ENCODE measurements at regions not wholly inside any gene's neighbourhood (a gene's known extent, or its start where the extent isn't known, plus 50 kb on each side); places are given as distances from the start of the nearest gene placed in this dataset.
A peak's percentile ranks its signal among the peaks of the same experiment; 100 is the strongest.

- no peak overlapping the region for H3K27ac Mint-ChIP-seq
- intact Hi-C loops (cut with micrococcal nuclease), result loop anchor here (5.0 to 10.0 kb wide), 3 partner anchors 91 to 626 kb away; no protein-coding TSS in a partner anchor
- no peaks in the 10 kb centered on the region for H3K9me3 Mint-ChIP-seq
- no peak overlapping the region for H3K4me3 Mint-ChIP-seq
- no peaks in the 10 kb centered on the region for H3K36me3 Mint-ChIP-seq (ENCODE audit: low read depth)
- H3K27me3 Mint-ChIP-seq, result peaks cover 3% of the 10 kb centered on the region
- peaks cover 22% of the 10 kb centered on the region for H3K4me1 Mint-ChIP-seq (ENCODE audit: low read depth)
Observed at GRCh38 chr2:42856106-42856860, 63.9 kb upstream of the HAAO start.

- H3K4me1 Mint-ChIP-seq (ENCODE audit: low read depth), result peaks cover 15% of the 10 kb centered on the region
- peaks cover 3% of the 10 kb centered on the region for H3K27me3 Mint-ChIP-seq
- no peaks in the 10 kb centered on the region for H3K36me3 Mint-ChIP-seq (ENCODE audit: low read depth)
- no peaks in the 10 kb centered on the region for H3K9me3 Mint-ChIP-seq
- H3K4me3 Mint-ChIP-seq, result no peak overlapping the region
- intact Hi-C loops (cut with micrococcal nuclease), result loop anchor here (5.0 to 10.0 kb wide), 3 partner anchors 92 to 627 kb away; no protein-coding TSS in a partner anchor
- no peak overlapping the region for H3K27ac Mint-ChIP-seq
Observed at GRCh38 chr2:42855221-42855970, 63.0 kb upstream of the HAAO start.

- no peaks in the 10 kb centered on the region for H3K9me3 Mint-ChIP-seq
- intact Hi-C loops (cut with micrococcal nuclease), result loop anchor here (10.0 kb wide), 1 partner anchor 280 kb away; no protein-coding TSS in a partner anchor
- peaks cover 3% of the 10 kb centered on the region for H3K27me3 Mint-ChIP-seq
- no peaks in the 10 kb centered on the region for H3K36me3 Mint-ChIP-seq (ENCODE audit: low read depth)
- no peak overlapping the region for H3K4me3 Mint-ChIP-seq
- H3K27ac Mint-ChIP-seq, result no peak overlapping the region
- H3K4me1 Mint-ChIP-seq (ENCODE audit: low read depth), result peaks cover 8% of the 10 kb centered on the region
Observed at GRCh38 chr2:42854207-42854818, 61.9 kb upstream of the HAAO start.

- no peak overlapping the region for H3K4me3 Mint-ChIP-seq
- peaks cover 7% of the 10 kb centered on the region for H3K4me1 Mint-ChIP-seq (ENCODE audit: low read depth)
- peak overlapping the region; percentile 16 for H3K27ac Mint-ChIP-seq
- peaks cover 3% of the 10 kb centered on the region for H3K27me3 Mint-ChIP-seq
- intact Hi-C loops (cut with micrococcal nuclease), result loop anchor here (10.0 kb wide), 1 partner anchor 281 kb away; no protein-coding TSS in a partner anchor
- H3K9me3 Mint-ChIP-seq, result no peaks in the 10 kb centered on the region
- H3K36me3 Mint-ChIP-seq (ENCODE audit: low read depth), result no peaks in the 10 kb centered on the region
Observed at GRCh38 chr2:42853549-42854206, 61.3 kb upstream of the HAAO start.

GRCh38 chr2:42852798-42853197 is 60.4 kb upstream of the HAAO start:
- no peaks in the 10 kb centered on the region for H3K4me1 Mint-ChIP-seq (ENCODE audit: low read depth)
- intact Hi-C loops (cut with micrococcal nuclease), result loop anchor here (10.0 kb wide), 1 partner anchor 282 kb away; no protein-coding TSS in a partner anchor
- H3K4me3 Mint-ChIP-seq, result no peak overlapping the region

GRCh38 chr2:42851740-42852250 is 59.4 kb upstream of the HAAO start:
- intact Hi-C loops (cut with micrococcal nuclease), result loop anchor here (10.0 kb wide), 1 partner anchor 283 kb away; no protein-coding TSS in a partner anchor
- Mint-ChIP-seq H3K4me3 (no peak overlapping the region), H3K27ac (no peak overlapping the region), H3K4me1 (ENCODE audit: low read depth) (peaks cover 4% of the 10 kb centered on the region), H3K36me3 (ENCODE audit: low read depth) (no peaks in the 10 kb centered on the region), H3K9me3 (no peaks in the 10 kb centered on the region), H3K27me3 (peaks cover under 1% of the 10 kb centered on the region)

More at GRCh38 chr2:42852798-42853197, 60.4 kb upstream of the HAAO start:
- Mint-ChIP-seq H3K27me3 (peaks cover 3% of the 10 kb centered on the region), H3K9me3 (no peaks in the 10 kb centered on the region), H3K36me3 (ENCODE audit: low read depth) (no peaks in the 10 kb centered on the region), H3K27ac (peak overlapping the region; percentile 16)

GRCh38 chr2:42851186-42851585 is 58.8 kb upstream of the HAAO start:
- Mint-ChIP-seq H3K4me1 (ENCODE audit: low read depth) (peaks cover 4% of the 10 kb centered on the region), H3K9me3 (no peaks in the 10 kb centered on the region), H3K4me3 (no peak overlapping the region), H3K27me3 (no peaks in the 10 kb centered on the region), H3K36me3 (ENCODE audit: low read depth) (no peaks in the 10 kb centered on the region), H3K27ac (no peak overlapping the region)
- intact Hi-C loops (cut with micrococcal nuclease), result loop anchor here (10.0 kb wide), 1 partner anchor 284 kb away; no protein-coding TSS in a partner anchor

GRCh38 chr2:42850016-42850805 is 57.8 kb upstream of the HAAO start:
- no peaks in the 10 kb centered on the region for H3K9me3 Mint-ChIP-seq
- intact Hi-C loops (cut with micrococcal nuclease), result loop anchor here (10.0 kb wide), 1 partner anchor 285 kb away; no protein-coding TSS in a partner anchor
- peaks cover 4% of the 10 kb centered on the region for H3K4me1 Mint-ChIP-seq (ENCODE audit: low read depth)

GRCh38 chr2:42849311-42849710 is 56.9 kb upstream of the HAAO start:
- no peaks in the 10 kb centered on the region for H3K36me3 Mint-ChIP-seq (ENCODE audit: low read depth)
- no peak overlapping the region for H3K4me3 Mint-ChIP-seq
- intact Hi-C loops (cut with micrococcal nuclease), result no loop called here
- no peaks in the 10 kb centered on the region for H3K9me3 Mint-ChIP-seq
- peaks cover 10% of the 10 kb centered on the region for H3K27me3 Mint-ChIP-seq
- H3K4me1 Mint-ChIP-seq (ENCODE audit: low read depth), result peaks cover 10% of the 10 kb centered on the region
- H3K27ac Mint-ChIP-seq, result no peak overlapping the region

More at GRCh38 chr2:42850016-42850805, 57.8 kb upstream of the HAAO start:
- Mint-ChIP-seq H3K27me3 (peaks cover 6% of the 10 kb centered on the region), H3K27ac (no peak overlapping the region), H3K36me3 (ENCODE audit: low read depth) (no peaks in the 10 kb centered on the region), H3K4me3 (no peak overlapping the region)

- Mint-ChIP-seq H3K4me1 (ENCODE audit: low read depth) (peaks cover 10% of the 10 kb centered on the region), H3K9me3 (no peaks in the 10 kb centered on the region), H3K27ac (no peak overlapping the region), H3K36me3 (ENCODE audit: low read depth) (no peaks in the 10 kb centered on the region), H3K27me3 (peaks cover 10% of the 10 kb centered on the region), H3K4me3 (no peak overlapping the region)
- intact Hi-C loops (cut with micrococcal nuclease), result no loop called here
Observed at GRCh38 chr2:42848726-42849290, 56.4 kb upstream of the HAAO start.

- Mint-ChIP-seq H3K36me3 (ENCODE audit: low read depth) (no peaks in the 10 kb centered on the region), H3K9me3 (no peaks in the 10 kb centered on the region), H3K27me3 (peaks cover 10% of the 10 kb centered on the region), H3K4me3 (no peak overlapping the region), H3K27ac (no peak overlapping the region), H3K4me1 (ENCODE audit: low read depth) (peaks cover 10% of the 10 kb centered on the region)
- intact Hi-C loops (cut with micrococcal nuclease), result no loop called here
Observed at GRCh38 chr2:42848265-42848664, 55.9 kb upstream of the HAAO start.

- Mint-ChIP-seq H3K36me3 (ENCODE audit: low read depth) (no peaks in the 10 kb centered on the region), H3K4me3 (no peak overlapping the region)
Observed at GRCh38 chr2:42847596-42848151, 55.3 kb upstream of the HAAO start.

More at GRCh38 chr2:42847596-42848151, 55.3 kb upstream of the HAAO start:
- Mint-ChIP-seq H3K9me3 (no peaks in the 10 kb centered on the region), H3K4me1 (ENCODE audit: low read depth) (peaks cover 10% of the 10 kb centered on the region), H3K27ac (no peak overlapping the region), H3K27me3 (peaks cover 10% of the 10 kb centered on the region)
- intact Hi-C loops (cut with micrococcal nuclease), result no loop called here
